Ishikawa (cell line): ENCODE measurements at regions not wholly inside any gene's neighbourhood (a gene's known extent, or its start where the extent isn't known, plus 50 kb on each side); places are given as distances from the start of the nearest gene placed in this dataset.

Experiments
- CEBPB ChIP-seq: IDR thresholded peaks from 2 replicates; pipeline ENCODE4 v1.6.1; 2012
- CREB1 ChIP-seq: IDR thresholded peaks from 2 replicates; pipeline ENCODE4 v1.6.1; 2012; ENCODE audit warnings: low read depth
- EGR1 ChIP-seq: IDR thresholded peaks from 2 replicates; pipeline ENCODE4 v1.6.1; 2012
- EP300 ChIP-seq: IDR thresholded peaks from 2 replicates; pipeline ENCODE4 v1.6.1; 2012; ENCODE audit warnings: borderline replicate concordance
- FOXM1 ChIP-seq: IDR thresholded peaks from 2 replicates; pipeline ENCODE4 v1.6.1; 2012; ENCODE audit warnings: low read depth, borderline replicate concordance
- MAX ChIP-seq: IDR thresholded peaks from 2 replicates; pipeline ENCODE4 v1.6.1; 2012
- NFIC ChIP-seq: IDR thresholded peaks from 2 replicates; pipeline ENCODE4 v1.6.1; 2012
- RAD21 ChIP-seq: IDR thresholded peaks from 2 replicates; pipeline ENCODE4 v1.6.1; 2012; ENCODE audit warnings: low read depth
- TAF1 ChIP-seq: IDR thresholded peaks from 2 replicates; pipeline ENCODE4 v1.6.1; 2012; ENCODE audit warnings: low read depth, mild to moderate bottlenecking
- TCF12 ChIP-seq: IDR thresholded peaks from 2 replicates; pipeline ENCODE4 v1.6.1; 2012; ENCODE audit warnings: low read depth
- TEAD4 ChIP-seq: IDR thresholded peaks from 2 replicates; pipeline ENCODE4 v1.6.1; 2012
- YY1 ChIP-seq: IDR thresholded peaks from 2 replicates; pipeline ENCODE4 v1.6.1; 2012; ENCODE audit warnings: low read depth
- ZBTB7A ChIP-seq: IDR thresholded peaks from 2 replicates; pipeline ENCODE4 v1.6.1; 2012; ENCODE audit warnings: low read depth
- TF ChIP-seq, protein P1 (sequence below): IDR thresholded peaks from 2 replicates; pipeline ENCODE4 v1.6.1; 2012; ENCODE audit warnings: low read depth, mild to moderate bottlenecking
- TF ChIP-seq, protein P2 (sequence below): IDR thresholded peaks from 2 replicates; pipeline ENCODE4 v1.6.1; 2012

GRCh38 chr14:87748558-87748957 lies 244.4 kb downstream of the GALC start:
- TF ChIP-seq CEBPB: no peak
- TF ChIP-seq NFIC: no peak
- TF ChIP-seq EP300: no peak
- TF ChIP-seq ZBTB7A: no peak
- no peak for TF ChIP-seq MAX
- TF ChIP-seq RAD21: no peak
- no peak for TF ChIP-seq CREB1
- no peak for TF ChIP-seq TAF1

- no peak for TF ChIP-seq ZBTB7A
- TF ChIP-seq, protein P1, sequence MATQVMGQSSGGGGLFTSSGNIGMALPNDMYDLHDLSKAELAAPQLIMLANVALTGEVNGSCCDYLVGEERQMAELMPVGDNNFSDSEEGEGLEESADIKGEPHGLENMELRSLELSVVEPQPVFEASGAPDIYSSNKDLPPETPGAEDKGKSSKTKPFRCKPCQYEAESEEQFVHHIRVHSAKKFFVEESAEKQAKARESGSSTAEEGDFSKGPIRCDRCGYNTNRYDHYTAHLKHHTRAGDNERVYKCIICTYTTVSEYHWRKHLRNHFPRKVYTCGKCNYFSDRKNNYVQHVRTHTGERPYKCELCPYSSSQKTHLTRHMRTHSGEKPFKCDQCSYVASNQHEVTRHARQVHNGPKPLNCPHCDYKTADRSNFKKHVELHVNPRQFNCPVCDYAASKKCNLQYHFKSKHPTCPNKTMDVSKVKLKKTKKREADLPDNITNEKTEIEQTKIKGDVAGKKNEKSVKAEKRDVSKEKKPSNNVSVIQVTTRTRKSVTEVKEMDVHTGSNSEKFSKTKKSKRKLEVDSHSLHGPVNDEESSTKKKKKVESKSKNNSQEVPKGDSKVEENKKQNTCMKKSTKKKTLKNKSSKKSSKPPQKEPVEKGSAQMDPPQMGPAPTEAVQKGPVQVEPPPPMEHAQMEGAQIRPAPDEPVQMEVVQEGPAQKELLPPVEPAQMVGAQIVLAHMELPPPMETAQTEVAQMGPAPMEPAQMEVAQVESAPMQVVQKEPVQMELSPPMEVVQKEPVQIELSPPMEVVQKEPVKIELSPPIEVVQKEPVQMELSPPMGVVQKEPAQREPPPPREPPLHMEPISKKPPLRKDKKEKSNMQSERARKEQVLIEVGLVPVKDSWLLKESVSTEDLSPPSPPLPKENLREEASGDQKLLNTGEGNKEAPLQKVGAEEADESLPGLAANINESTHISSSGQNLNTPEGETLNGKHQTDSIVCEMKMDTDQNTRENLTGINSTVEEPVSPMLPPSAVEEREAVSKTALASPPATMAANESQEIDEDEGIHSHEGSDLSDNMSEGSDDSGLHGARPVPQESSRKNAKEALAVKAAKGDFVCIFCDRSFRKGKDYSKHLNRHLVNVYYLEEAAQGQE: no peak
- no peak for TF ChIP-seq TEAD4
- TF ChIP-seq EP300: no peak
- TF ChIP-seq, protein P2, sequence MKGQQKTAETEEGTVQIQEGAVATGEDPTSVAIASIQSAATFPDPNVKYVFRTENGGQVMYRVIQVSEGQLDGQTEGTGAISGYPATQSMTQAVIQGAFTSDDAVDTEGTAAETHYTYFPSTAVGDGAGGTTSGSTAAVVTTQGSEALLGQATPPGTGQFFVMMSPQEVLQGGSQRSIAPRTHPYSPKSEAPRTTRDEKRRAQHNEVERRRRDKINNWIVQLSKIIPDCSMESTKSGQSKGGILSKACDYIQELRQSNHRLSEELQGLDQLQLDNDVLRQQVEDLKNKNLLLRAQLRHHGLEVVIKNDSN: no peak
- no peak for TF ChIP-seq CREB1
- TF ChIP-seq RAD21: peak; percentile 24; the same call in 1 of the 2 replicates
- TF ChIP-seq CEBPB: no peak
- no peak for TF ChIP-seq EGR1
Observed at GRCh38 chr14:87745507-87746118, 247.4 kb downstream of the GALC start.

- TF ChIP-seq FOXM1: no peak
- TF ChIP-seq YY1: no peak
- no peak for TF ChIP-seq EGR1
- TF ChIP-seq RAD21: no peak
- no peak for TF ChIP-seq ZBTB7A
- no peak for TF ChIP-seq CREB1
- no peak for TF ChIP-seq TAF1
- no peak for TF ChIP-seq TEAD4
- TF ChIP-seq NFIC: no peak
- TF ChIP-seq, protein P2: no peak
- TF ChIP-seq EP300: no peak
- TF ChIP-seq CEBPB: no peak
- no peak for TF ChIP-seq TCF12
- no peak for TF ChIP-seq MAX
- TF ChIP-seq, protein P1: no peak
Observed at GRCh38 chr14:87732562-87732961, 260.4 kb downstream of the GALC start.

DNA sequence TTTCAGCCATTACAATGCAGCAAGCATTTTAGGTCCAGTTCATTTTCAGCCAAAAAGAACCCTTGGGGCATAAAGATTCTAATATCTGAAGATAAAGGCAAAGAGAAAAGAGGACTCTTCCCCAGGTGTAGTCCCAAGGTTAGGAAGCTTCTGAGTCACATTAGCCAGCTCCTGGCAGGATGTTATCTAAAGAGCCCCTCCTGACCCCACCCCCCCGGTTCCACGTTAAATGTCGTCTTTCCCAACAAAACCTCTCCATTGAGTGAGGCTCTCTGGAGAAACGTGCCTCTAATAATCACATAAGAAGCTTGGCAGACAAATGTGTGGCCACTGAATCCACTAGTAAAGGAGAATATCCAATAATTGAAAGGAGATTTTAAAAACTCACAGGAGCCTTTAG lies 267.7 kb downstream of the GALC start:
- TF ChIP-seq TEAD4: no peak
- TF ChIP-seq, protein P1: no peak
- TF ChIP-seq CREB1: no peak
- TF ChIP-seq MAX: no peak
- TF ChIP-seq ZBTB7A: no peak
- no peak for TF ChIP-seq FOXM1
- TF ChIP-seq TCF12: no peak
- no peak for TF ChIP-seq NFIC
- TF ChIP-seq, protein P2: no peak
